CD14-positive monocyte (primary cell): ENCODE measurements at regions not wholly inside any gene's neighbourhood (a gene's known extent, or its start where the extent isn't known, plus 50 kb on each side); places are given as distances from the start of the nearest gene placed in this dataset.

Experiments used
- DNase-seq, 3 donors: peaks; one replicate each; pipeline ENCODE4 v3.0.0-alpha.2; 2011 to 2022
- H2AFZ ChIP-seq: 2 replicates; pipeline ENCODE4 v1.6.0; 2012; ENCODE audit warnings: mild to moderate bottlenecking, low read depth, low read length, inconsistent platforms; ENCODE audit not compliant: insufficient read depth, poor library complexity, severe bottlenecking
- H3K27ac ChIP-seq, 2 donors: 1 replicate in 1 of 2; 2 replicates in 1 of 2; pipeline ENCODE4 v1.5.1; 2012 to 2013; ENCODE audit warnings: low read length in 2 of 2, control low read depth in 1 of 2, inconsistent platforms in 1 of 2, low read depth in 1 of 2, mild to moderate bottlenecking in 1 of 2
- H3K27me3 ChIP-seq, 2 donors: one replicate each; pipeline versions ENCODE4 v1.6.0 to v1.6.1; 2011 to 2013; ENCODE audit warnings: low read length in 2 of 2; ENCODE audit not compliant: control insufficient read depth in 2 of 2, insufficient read depth in 2 of 2
- H3K36me3 ChIP-seq, 2 donors: replicated peaks in 1 of 2; 1 replicate in 1 of 2; 2 replicates in 1 of 2; pipeline versions ENCODE4 v1.5.1 to v1.6.1; 2012 to 2013; ENCODE audit warnings: low read length in 2 of 2, control low read depth in 1 of 2, inconsistent platforms in 1 of 2, mild to moderate bottlenecking in 1 of 2; ENCODE audit not compliant: insufficient read depth in 2 of 2, control insufficient read depth in 1 of 2
- H3K4me1 ChIP-seq, 2 donors: 1 replicate in 1 of 2; 2 replicates in 1 of 2; pipeline versions ENCODE4 v1.5.1 to v1.6.1; 2012 to 2013; ENCODE audit warnings: low read length in 2 of 2, control low read depth in 1 of 2, inconsistent platforms in 1 of 2, mild to moderate bottlenecking in 1 of 2, moderate library complexity in 1 of 2; ENCODE audit not compliant: insufficient read depth in 2 of 2, control insufficient read depth in 1 of 2
- H3K4me2 ChIP-seq: replicated peaks from 2 replicates; pipeline ENCODE3; 2012; ENCODE audit warnings: low read length, moderate library complexity, mild to moderate bottlenecking; ENCODE audit not compliant: poor library complexity, severe bottlenecking; ENCODE audit errors: extremely low read depth
- H3K4me3 ChIP-seq, 3 experiments: fragments of 200-600 bp in 1 of 3; sonication (generic) in 1 of 3; replicated peaks in 1 of 3; 1 replicate in 2 of 3; 2 replicates in 1 of 3; pipeline ENCODE4 v1.5.1; 2011 to 2013; ENCODE audit warnings: low read length in 3 of 3, mild to moderate bottlenecking in 3 of 3, control low read depth in 2 of 3, low read depth in 2 of 3, inconsistent platforms in 1 of 3, moderate library complexity in 1 of 3
- H3K79me2 ChIP-seq: 2 replicates; pipeline ENCODE4 v1.6.0; 2012; ENCODE audit warnings: mild to moderate bottlenecking, control low read depth, inconsistent platforms, low read length, moderate library complexity; ENCODE audit not compliant: insufficient read depth
- H3K9ac ChIP-seq: 2 replicates; pipeline ENCODE4 v1.6.0; 2017; ENCODE audit warnings: low read length, mild to moderate bottlenecking; ENCODE audit not compliant: insufficient read depth, poor library complexity, severe bottlenecking
- H3K9me3 ChIP-seq, 2 donors: replicated peaks in 1 of 2; 1 replicate in 1 of 2; 2 replicates in 1 of 2; pipeline versions ENCODE4 v1.5.1 to v1.6.1; 2012 to 2013; ENCODE audit warnings: low read length in 2 of 2, control low read depth in 1 of 2; ENCODE audit not compliant: control insufficient read depth in 1 of 2, insufficient read depth in 1 of 2
- H4K20me1 ChIP-seq: 2 replicates; pipeline ENCODE4 v1.6.0; 2012; ENCODE audit warnings: mild to moderate bottlenecking, low read length, control low read depth, moderate library complexity; ENCODE audit not compliant: insufficient read depth
- H3K27ac Mint-ChIP-seq, 7 donors: one replicate each; pipeline ENCODE4 v1.8.0; 2020; ENCODE audit warnings: mild to moderate bottlenecking in 7 of 7, mixed read lengths in 7 of 7, moderate library complexity in 6 of 7, inconsistent platforms in 2 of 7
- H3K27me3 Mint-ChIP-seq, 3 donors: one replicate each; pipeline ENCODE4 v1.8.0; 2021 to 2022; ENCODE audit warnings: low read depth in 3 of 3, mild to moderate bottlenecking in 3 of 3, mixed read lengths in 3 of 3, moderate library complexity in 3 of 3, inconsistent platforms in 1 of 3
- H3K36me3 Mint-ChIP-seq, 2 donors: one replicate each; pipeline ENCODE4 v1.8.0; 2020; ENCODE audit warnings: mixed read lengths in 2 of 2, inconsistent platforms in 1 of 2, mild to moderate bottlenecking in 1 of 2
- H3K4me1 Mint-ChIP-seq: one replicate; pipeline ENCODE4 v1.8.0; 2020; ENCODE audit warnings: mild to moderate bottlenecking, mixed read lengths
- H3K4me3 Mint-ChIP-seq, 2 donors: one replicate each; pipeline ENCODE4 v1.8.0; 2020; ENCODE audit warnings: mild to moderate bottlenecking in 2 of 2, mixed read lengths in 2 of 2, moderate library complexity in 1 of 2
- H3K9me3 Mint-ChIP-seq, 7 donors: one replicate each; pipeline ENCODE4 v1.8.0; 2020 to 2022; ENCODE audit warnings: mixed read lengths in 7 of 7, mild to moderate bottlenecking in 6 of 7, moderate library complexity in 6 of 7, inconsistent platforms in 2 of 7
- WGBS: methylation state at CpG from one replicate; pipeline ENCODE4 v1.1.5; 2013; ENCODE audit warnings: missing lambda C conversion rate; ENCODE audit not compliant: insufficient coverage; 5-methylcytosine and 5-hydroxymethylcytosine counted together
- intact Hi-C, 2 donors: fragments of 100-400 bp; cut with micrococcal nuclease; formaldehyde crosslinking; loops; one replicate each; pipeline versions ENCODE4 v1.15.0 to v1.15.1; 2023
- TF ChIP-seq, protein P1 (sequence below): fragments of 200-600 bp; IDR thresholded peaks from one replicate; pipeline ENCODE4 v1.8.0; 2022; ENCODE audit warnings: antibody characterized with exemption, mild to moderate bottlenecking

DNA sequence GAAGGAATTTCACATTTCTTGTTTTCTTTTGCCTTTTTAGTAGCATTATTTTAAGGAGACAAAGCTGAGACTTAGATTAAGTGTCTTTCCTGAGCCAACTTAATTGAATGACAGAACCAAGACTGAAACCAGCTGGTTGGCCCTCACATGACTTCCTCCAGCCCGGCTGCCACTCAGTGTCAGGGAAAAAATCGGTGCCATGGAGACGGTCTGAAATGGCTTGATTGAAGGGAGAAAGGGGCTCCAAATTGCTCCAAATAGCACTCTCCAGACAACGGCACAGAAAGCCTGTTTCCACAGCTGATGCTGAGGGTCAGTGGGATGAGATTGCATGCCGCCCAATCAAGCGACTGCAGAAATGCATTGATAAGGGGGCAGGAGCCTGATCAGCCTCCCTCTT lies 475.2 kb upstream of the IL12A start:
- H3K27me3 Mint-ChIP-seq = peaks cover 0 to 2% (median 0%) of the 10 kb centered on the region in 3 donors
- intact Hi-C loops = no loop called here
- no peak overlapping the region for H3K4me2 ChIP-seq
- no peak overlapping the region for H3K27ac ChIP-seq
- H4K20me1 ChIP-seq = no peaks in the 10 kb centered on the region
- H3K9me3 Mint-ChIP-seq = peaks cover 1 to 12% (median 5%) of the 10 kb centered on the region in 7 donors
- H3K4me3 Mint-ChIP-seq = no peak overlapping the region
- no peak overlapping the region for H3K4me3 ChIP-seq
- no peaks in the 10 kb centered on the region for H3K36me3 ChIP-seq
- H3K79me2 ChIP-seq = no peaks in the 10 kb centered on the region
- no peaks in the 10 kb centered on the region for H3K27me3 ChIP-seq
- H3K4me1 Mint-ChIP-seq = no peaks in the 10 kb centered on the region
- H3K36me3 Mint-ChIP-seq = no peaks in the 10 kb centered on the region
- DNase-seq = no peak
- TF ChIP-seq, protein P1, sequence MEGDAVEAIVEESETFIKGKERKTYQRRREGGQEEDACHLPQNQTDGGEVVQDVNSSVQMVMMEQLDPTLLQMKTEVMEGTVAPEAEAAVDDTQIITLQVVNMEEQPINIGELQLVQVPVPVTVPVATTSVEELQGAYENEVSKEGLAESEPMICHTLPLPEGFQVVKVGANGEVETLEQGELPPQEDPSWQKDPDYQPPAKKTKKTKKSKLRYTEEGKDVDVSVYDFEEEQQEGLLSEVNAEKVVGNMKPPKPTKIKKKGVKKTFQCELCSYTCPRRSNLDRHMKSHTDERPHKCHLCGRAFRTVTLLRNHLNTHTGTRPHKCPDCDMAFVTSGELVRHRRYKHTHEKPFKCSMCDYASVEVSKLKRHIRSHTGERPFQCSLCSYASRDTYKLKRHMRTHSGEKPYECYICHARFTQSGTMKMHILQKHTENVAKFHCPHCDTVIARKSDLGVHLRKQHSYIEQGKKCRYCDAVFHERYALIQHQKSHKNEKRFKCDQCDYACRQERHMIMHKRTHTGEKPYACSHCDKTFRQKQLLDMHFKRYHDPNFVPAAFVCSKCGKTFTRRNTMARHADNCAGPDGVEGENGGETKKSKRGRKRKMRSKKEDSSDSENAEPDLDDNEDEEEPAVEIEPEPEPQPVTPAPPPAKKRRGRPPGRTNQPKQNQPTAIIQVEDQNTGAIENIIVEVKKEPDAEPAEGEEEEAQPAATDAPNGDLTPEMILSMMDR = no peak
- no peak overlapping the region for H3K27ac Mint-ChIP-seq
- H3K9me3 ChIP-seq = peaks cover 0 to 4% of the 10 kb centered on the region in 2 donors
- no CpG with 5 or more reads among the region's 6 CpGs for WGBS
- H3K9ac ChIP-seq = no peak overlapping the region
- H3K4me1 ChIP-seq = no peaks in the 10 kb centered on the region
- H2AFZ ChIP-seq = no peak overlapping the region

DNA sequence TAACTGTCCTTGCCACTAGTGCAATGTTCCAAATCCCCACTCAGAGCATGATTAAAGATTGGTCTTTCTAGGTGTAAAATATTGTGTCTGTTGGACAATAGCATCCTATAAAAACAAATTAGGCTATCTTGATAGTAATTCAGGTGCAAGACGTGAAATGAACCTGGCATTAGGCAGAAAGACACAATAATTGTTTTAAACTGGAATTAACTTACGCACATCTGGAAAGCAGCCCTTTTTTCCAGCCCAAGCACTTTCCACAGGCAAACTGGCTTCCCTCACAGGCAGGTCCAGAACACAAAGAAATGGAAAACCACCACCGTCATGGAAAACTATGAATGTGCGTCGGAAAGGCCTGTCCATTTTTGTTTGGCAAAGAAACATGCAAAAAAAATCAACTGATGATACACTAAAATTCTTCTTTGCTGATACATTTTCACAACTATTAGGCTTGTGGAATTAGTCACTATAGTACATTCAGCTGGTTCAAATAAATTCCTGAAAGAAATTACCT lies 474.7 kb upstream of the IL12A start:
- Histone ChIP-seq H3K36me3 (no peaks in the 10 kb centered on the region), H3K9ac (no peak overlapping the region), H3K9me3 (peaks cover 0 to 4% of the 10 kb centered on the region in 2 donors), H3K4me2 (no peak overlapping the region), H3K4me1 (no peaks in the 10 kb centered on the region), H2AFZ (no peak overlapping the region), H3K4me3 (no peak overlapping the region), H3K27ac (no peak overlapping the region), H3K79me2 (no peaks in the 10 kb centered on the region), H3K27me3 (no peaks in the 10 kb centered on the region), H4K20me1 (no peaks in the 10 kb centered on the region)
- TF ChIP-seq, protein P1 = no peak
- DNase-seq = no peak
- H3K27me3 Mint-ChIP-seq = peaks cover 0 to 2% (median 0%) of the 10 kb centered on the region in 3 donors
- intact Hi-C loops = no loop called here
- no peaks in the 10 kb centered on the region for H3K4me1 Mint-ChIP-seq
- WGBS = 100% methylated on average over 3 of the region's 5 CpGs
- H3K4me3 Mint-ChIP-seq = no peak overlapping the region
- no peaks in the 10 kb centered on the region for H3K36me3 Mint-ChIP-seq
- H3K27ac Mint-ChIP-seq = no peak overlapping the region
- peaks cover 1 to 12% (median 5%) of the 10 kb centered on the region in 7 donors for H3K9me3 Mint-ChIP-seq
